HG03045 (cell line): ENCODE measurements at regions not wholly inside any gene's neighbourhood (a gene's known extent, or its start where the extent isn't known, plus 50 kb on each side); places are given as distances from the start of the nearest gene placed in this dataset.

Source experiments
- ATAC-seq: cut with Tn5 transposase; IDR thresholded peaks from one replicate; pipeline ENCODE4 v1.9.1; 2021; ENCODE audit warnings: mild to moderate bottlenecking, moderate library complexity; ENCODE audit not compliant: unreplicated experiment

GRCh38 chr13:76715075-76715474 lies 171.1 kb downstream of the KCTD12 start:
- ATAC-seq = no peak

GRCh38 chr13:76713280-76713679 lies 172.9 kb downstream of the KCTD12 start:
- no peak for ATAC-seq

DNA sequence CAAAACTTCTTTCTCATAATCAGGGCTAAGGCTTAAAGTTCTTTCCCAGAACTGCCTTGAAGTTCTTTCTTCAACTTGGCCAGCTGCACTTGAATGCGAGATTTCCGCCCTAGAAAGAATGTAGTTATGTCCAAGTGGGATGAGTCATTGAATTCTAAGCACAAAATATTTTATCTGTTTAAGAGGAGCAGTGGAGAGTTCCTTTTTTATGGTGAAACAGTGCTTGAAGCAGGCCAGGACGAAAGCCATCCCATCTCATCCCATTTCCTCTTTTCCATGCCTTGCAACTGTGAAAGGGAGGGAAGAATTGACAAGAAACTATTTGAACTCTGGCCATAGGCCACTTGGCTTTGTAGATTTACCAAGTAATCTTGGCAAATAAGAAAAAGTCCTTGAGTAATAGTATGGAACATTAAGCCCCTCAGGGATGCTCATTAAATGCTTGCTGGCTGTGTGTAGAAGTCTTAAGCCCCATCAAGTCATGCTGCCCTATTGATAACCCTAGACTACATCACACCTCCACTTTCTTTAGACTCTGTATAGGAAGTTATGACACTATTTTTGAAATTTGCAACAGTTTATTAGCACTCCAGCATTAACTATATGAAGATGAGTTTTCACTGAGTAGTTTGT lies 174.5 kb downstream of the KCTD12 start:
- ATAC-seq = no peak

- no peak for ATAC-seq
Observed at GRCh38 chr13:76709851-76710250, 176.4 kb downstream of the KCTD12 start.

DNA sequence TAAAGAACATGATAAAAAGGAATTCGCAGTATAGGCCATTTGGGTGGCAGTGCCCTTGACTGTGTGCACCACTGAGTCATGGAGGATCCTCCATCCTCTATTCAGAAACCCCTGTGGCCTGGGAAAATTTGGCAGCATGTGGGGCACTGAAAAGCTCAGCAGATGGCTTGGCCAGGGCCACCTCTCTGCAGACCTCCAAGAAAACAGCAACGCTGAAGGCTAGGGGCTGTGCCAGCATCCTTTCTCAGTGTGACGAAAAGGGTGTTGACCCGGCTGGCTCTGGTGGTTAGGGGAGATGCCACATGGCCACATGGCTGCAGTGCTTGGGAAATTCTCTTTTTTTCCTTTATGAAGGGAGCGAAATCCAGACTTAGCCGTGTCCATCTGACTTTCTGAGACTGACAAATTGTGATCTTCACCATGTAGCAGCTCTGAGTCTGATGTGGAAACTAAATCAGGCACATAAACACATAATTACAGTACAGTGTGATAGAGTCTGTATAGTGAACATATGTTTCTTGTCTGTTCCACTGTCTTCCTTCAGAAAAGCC lies 178.0 kb downstream of the KCTD12 start:
- no peak for ATAC-seq

- no peak for ATAC-seq
Observed at GRCh38 chr13:76707360-76707759, 178.8 kb downstream of the KCTD12 start.

- ATAC-seq = no peak
Observed at GRCh38 chr13:76703621-76704288, 182.4 kb downstream of the KCTD12 start.

DNA sequence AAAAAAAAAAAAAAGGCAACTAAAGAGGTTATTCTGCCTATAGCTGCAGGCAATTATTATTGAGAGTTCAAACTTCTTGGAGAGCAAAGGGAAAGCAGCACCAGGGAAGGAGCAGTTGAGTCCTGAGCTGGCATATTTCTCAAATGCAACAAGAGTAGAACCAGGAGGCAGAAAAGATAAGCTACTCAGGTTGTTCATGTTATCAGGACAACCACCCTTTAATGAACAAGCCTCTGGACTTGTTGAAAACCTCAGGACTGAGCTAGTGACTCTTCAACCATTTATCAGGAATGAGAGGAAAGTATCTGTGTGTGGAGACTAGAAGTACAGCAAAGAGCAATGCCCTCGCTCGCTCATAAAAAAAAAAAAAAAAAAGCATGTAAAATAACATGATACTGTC lies 183.0 kb downstream of the KCTD12 start:
- no peak for ATAC-seq

DNA sequence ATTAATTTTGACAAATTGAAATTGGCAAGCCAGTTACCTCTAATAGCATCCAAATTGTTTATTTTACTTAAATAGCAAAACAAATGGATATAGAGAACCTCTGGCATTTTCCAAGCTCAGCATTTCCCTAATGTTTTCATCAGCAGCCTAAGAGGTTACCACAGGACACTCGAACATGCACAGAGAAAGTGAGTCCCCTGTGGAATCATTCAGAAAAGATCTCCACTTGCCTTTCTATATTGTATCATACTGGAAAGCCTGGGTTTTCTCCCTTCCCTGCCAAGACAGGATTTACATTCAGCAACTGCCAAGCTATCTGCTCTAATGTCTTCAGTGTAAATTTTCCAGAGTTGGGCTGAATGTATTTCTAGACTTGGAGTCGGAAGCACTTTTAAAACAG lies 188.9 kb downstream of the KCTD12 start:
- no peak for ATAC-seq

- no peak for ATAC-seq
Observed at GRCh38 chr13:76696370-76696769, 189.8 kb downstream of the KCTD12 start.

DNA sequence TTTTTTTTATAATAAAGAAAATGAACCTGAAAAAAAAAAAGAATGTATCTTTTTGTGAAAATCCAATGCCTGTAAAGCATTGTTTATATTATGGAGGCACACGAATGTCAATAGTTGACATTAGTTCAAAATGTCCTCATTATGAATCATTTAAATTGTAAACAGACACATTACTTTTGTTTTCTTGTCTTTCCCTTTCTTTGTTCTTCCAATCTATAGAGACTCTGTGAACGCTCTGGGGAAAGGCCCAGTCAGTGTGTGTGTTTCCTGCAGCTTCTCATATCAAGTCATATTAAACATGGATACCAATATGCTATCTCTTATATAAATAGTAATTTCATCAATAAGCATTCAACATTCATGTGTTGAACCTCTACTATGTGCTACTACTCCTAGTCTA lies 193.1 kb downstream of the KCTD12 start:
- ATAC-seq = no peak

- no peak for ATAC-seq
Observed at GRCh38 chr13:76692346-76692745, 193.9 kb downstream of the KCTD12 start.

DNA sequence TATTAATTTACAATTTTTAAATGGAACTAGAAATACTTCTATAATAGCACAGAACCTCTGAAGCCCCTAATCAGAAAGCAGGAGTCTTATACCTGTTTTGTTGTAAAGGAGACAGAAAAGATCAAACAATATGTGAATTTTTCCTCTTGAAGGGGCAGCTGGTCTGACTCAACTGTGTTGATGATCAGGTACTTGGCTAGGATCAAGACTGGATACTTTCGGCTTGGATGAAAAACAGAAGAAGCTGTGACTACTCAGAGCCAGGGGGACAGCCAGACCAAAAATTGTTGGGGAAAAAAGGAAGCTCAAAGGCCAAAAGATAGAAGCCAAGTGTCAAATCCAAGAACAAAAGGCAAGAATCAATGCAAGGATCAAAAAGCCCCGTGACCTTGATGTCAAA lies 195.6 kb downstream of the KCTD12 start:
- ATAC-seq = no peak

DNA sequence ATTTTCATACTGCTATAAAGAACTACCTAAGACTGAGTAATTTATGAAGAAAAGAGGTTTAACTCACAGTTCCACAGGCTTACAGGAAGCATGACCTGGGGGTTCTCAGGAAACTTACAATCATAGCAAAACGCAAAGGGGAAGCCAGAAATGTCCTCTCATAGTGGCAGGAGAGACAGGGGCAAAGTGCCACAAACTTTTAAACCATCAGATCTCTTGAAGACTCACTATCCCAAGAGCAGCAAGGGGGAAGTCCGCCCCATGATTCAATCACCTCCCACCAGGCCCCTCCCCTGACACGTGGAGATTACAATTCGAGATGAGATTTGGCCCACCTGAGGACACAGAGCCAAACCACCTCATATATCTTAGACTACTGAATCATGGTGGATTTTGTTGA lies 198.7 kb downstream of the KCTD12 start:
- no peak for ATAC-seq

GRCh38 chr13:76685938-76686337 lies 200.3 kb downstream of the KCTD12 start:
- no peak for ATAC-seq

- ATAC-seq = no peak
Observed at GRCh38 chr13:76684336-76684735, 201.9 kb downstream of the KCTD12 start.

GRCh38 chr13:76683854-76684253 lies 202.4 kb downstream of the KCTD12 start:
- no peak for ATAC-seq

DNA sequence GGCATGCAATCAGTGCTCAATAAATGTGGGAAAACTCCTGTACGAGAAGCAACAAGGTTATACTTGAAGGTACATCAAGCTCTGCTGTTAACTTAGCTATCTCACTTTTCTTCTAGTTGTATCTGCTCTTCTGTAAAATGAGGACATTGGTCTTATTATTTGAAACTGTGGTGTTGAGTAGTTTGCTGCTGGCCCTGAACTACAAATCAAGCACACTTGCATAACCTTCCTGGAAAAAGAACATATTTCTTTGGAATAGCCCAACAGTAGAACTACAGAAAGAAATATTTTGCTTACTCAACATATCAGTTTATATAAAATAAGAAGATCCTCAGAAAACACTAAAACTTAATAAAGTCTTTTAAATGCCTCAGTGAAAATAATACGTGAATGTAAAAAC lies 203.0 kb downstream of the KCTD12 start:
- ATAC-seq = no peak

- ATAC-seq = no peak
Observed at GRCh38 chr13:76680112-76680511, 206.1 kb downstream of the KCTD12 start.

GRCh38 chr13:76677043-76677442 lies 209.2 kb downstream of the KCTD12 start:
- no peak for ATAC-seq

DNA sequence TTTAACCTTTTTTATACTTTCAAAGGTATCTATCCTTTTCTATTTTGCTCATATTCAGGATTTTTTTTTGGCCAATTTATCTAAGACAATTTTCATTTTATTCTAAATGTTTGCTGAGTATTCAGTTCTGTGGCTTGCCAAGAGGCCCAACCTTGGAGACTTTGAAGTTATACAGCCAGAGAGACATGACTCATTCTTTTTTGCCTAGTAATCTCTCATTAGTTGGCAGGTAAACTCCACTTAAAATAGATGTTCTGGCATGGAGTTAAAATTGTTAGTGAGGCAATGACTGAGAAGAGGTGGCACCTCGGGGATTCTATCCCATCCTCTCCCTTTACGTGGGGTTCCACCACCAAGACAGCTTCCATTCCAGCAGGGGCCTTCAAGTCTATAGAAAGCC lies 213.8 kb downstream of the KCTD12 start:
- ATAC-seq = no peak

DNA sequence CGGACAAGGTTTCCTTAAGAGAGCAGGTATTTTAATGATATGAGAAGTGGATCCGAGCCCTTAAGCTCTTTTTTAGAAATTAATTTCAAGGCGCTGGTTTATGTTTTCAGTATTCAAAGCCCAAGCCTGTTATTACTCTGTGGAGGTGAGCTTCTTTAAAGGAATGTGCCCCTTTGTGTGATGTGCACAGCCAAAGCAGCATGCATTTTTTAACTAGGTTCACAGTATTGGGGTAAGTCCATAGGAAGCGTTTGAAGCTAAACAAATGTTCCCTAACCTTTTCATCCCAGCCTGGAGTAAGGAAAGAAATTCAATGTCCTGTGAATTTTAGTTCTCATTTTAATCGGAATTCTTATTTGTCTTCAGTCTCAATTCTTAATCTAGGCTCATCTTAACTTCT lies 217.5 kb downstream of the KCTD12 start:
- no peak for ATAC-seq

DNA sequence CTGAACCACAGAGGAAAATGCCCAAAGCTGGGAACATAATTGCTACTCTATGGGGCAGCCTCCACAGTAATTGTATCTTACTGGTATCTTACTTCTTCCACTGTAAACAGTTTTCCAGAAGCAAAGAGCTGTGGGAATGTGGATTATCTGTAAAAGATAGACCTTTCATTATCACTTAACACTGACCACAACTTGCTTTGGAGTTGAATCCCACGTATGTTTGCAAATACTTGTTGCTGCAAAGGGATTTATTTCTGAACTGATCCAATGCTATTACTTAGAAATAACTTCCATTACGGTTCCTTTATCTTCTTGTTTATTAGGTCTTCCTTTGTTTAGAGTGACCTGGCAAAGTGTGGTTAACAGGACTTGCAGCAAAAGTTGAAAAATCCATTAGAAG lies 218.1 kb downstream of the KCTD12 start:
- no peak for ATAC-seq
